NCI-H2227 (cell line): ENCODE measurements at regions not wholly inside any gene's neighbourhood (a gene's known extent, or its start where the extent isn't known, plus 50 kb on each side); places are given as distances from the start of the nearest gene placed in this dataset.

Experiments
- DNase-seq: peaks from one replicate; lab custom pipeline; 2025; ENCODE audit not compliant: unreplicated experiment; lab: John Stamatoyannopoulos, UW

GRCh38 chr2:66888791-66889631 lies 454.1 kb downstream of the MEIS1 start:
- DNase-seq: no peak

GRCh38 chr2:66889632-66889882 lies 454.6 kb downstream of the MEIS1 start:
- DNase-seq: no peak

GRCh38 chr2:66890166-66890742 lies 455.3 kb downstream of the MEIS1 start:
- DNase-seq: no peak

GRCh38 chr2:66895206-66895605 lies 460.3 kb downstream of the MEIS1 start:
- no peak for DNase-seq

- DNase-seq: no peak
These were observed 461.2 kb downstream of the MEIS1 start for GRCh38 chr2:66896131-66896530.

- no peak for DNase-seq
These were observed 462.3 kb downstream of the MEIS1 start for GRCh38 chr2:66897181-66897580.

- no peak for DNase-seq
These were observed 462.8 kb downstream of the MEIS1 start for GRCh38 chr2:66897691-66898150.

GRCh38 chr2:66899109-66899508 lies 464.2 kb downstream of the MEIS1 start:
- DNase-seq: no peak

GRCh38 chr2:66899648-66900047 lies 464.7 kb downstream of the MEIS1 start:
- no peak for DNase-seq

- no peak for DNase-seq
These were observed 466.4 kb downstream of the MEIS1 start for GRCh38 chr2:66901344-66901743.

- no peak for DNase-seq
These were observed 468.3 kb downstream of the MEIS1 start for GRCh38 chr2:66903183-66903582.

GRCh38 chr2:66903745-66904465 lies 469.0 kb downstream of the MEIS1 start:
- DNase-seq: no peak

- DNase-seq: no peak
These were observed 480.3 kb downstream of the MEIS1 start for GRCh38 chr2:66915237-66915636.

- DNase-seq: no peak
These were observed 477.8 kb upstream of the ETAA1 start for GRCh38 chr2:66919286-66919685.

GRCh38 chr2:66920415-66920814 lies 476.7 kb upstream of the ETAA1 start:
- DNase-seq: no peak

GRCh38 chr2:66925128-66925527 lies 472.0 kb upstream of the ETAA1 start:
- no peak for DNase-seq

GRCh38 chr2:66926594-66927112 lies 470.5 kb upstream of the ETAA1 start:
- DNase-seq: no peak

- no peak for DNase-seq
These were observed 467.3 kb upstream of the ETAA1 start for GRCh38 chr2:66929632-66930338.

GRCh38 chr2:66930339-66931220 lies 466.6 kb upstream of the ETAA1 start:
- DNase-seq: no peak

GRCh38 chr2:66938471-66938967 lies 458.6 kb upstream of the ETAA1 start:
- no peak for DNase-seq
